GM12878 (cell line): ENCODE measurements at regions not wholly inside any gene's neighbourhood (a gene's known extent, or its start where the extent isn't known, plus 50 kb on each side); places are given as distances from the start of the nearest gene placed in this dataset.

ENCODE experiments used
- ATAC-seq: fragments of 200-7000 bp; cut with Tn5 transposase; 3 replicates; pipeline ENCODE4 v1.9.1; 2020; ENCODE audit warnings: mild to moderate bottlenecking, moderate library complexity
- BruUV-seq: library from RNA; stranded (reverse); fragments of 400-500 nt; replicated peaks from 2 replicates; lab custom pipeline; 2021; lab: Mats Ljungman, UMichigan
- CTCF ChIA-PET: fragments of 300-600 bp; sonication (Branson Sonifier 250); formaldehyde crosslinking; extraction: SDS; loops from one replicate; lab custom pipeline; 2021; ENCODE audit warnings: inconsistent platforms; lab: Yijun Ruan, JAX
- POLR2A ChIA-PET: fragments of 350-600 bp; formaldehyde crosslinking; extraction: SDS; loops from one replicate; lab custom pipeline; 2021; ENCODE audit warnings: inconsistent platforms; lab: Charles Lee
- RAD21 ChIA-PET: fragments of 300-600 bp; sonication (Branson Sonifier 250); formaldehyde crosslinking; loops from one replicate; lab custom pipeline; 2023; ENCODE audit warnings: antibody characterized with exemption; ENCODE audit not compliant: unreplicated experiment; lab: Charles Lee
- SMC1A ChIA-PET: fragments of 300-600 bp; sonication (Branson Sonifier 250); formaldehyde crosslinking; loops from one replicate; lab custom pipeline; 2023; ENCODE audit not compliant: unreplicated experiment, uncharacterized antibody; lab: Charles Lee
- DNase-seq: peaks from one replicate; pipeline ENCODE4 v3.0.0-alpha.2; 2011; ENCODE audit warnings: low read depth, low spot score
- FAIRE-seq: peaks from 3 replicates; lab custom pipeline; 2011; peaks lifted over from hg19 to GRCh38; lab: Jason Lieb, UNC
- H2AFZ ChIP-seq: 2 replicates; pipeline ENCODE4 v1.6.0; 2011; ENCODE audit warnings: low read depth, low read length, control low read depth; ENCODE audit not compliant: control insufficient read depth
- H3K27ac ChIP-seq: 2 replicates; pipeline ENCODE4 v1.5.1; 2011; ENCODE audit warnings: control low read depth; ENCODE audit not compliant: control insufficient read depth, insufficient read depth
- H3K27me3 ChIP-seq, 2 experiments: replicated peaks in 1 of 2; 2 replicates each; pipeline versions ENCODE4 v1.6.0 to v1.6.1; 2011; ENCODE audit warnings: low read length in 1 of 2; ENCODE audit not compliant: control insufficient read depth in 2 of 2, insufficient read depth in 2 of 2
- H3K36me3 ChIP-seq, 2 experiments: 2 replicates each; pipeline ENCODE4 v1.5.1; 2011; ENCODE audit warnings: low read length in 1 of 2; ENCODE audit not compliant: control insufficient read depth in 2 of 2, insufficient read depth in 2 of 2
- H3K4me1 ChIP-seq: 2 replicates; pipeline ENCODE4 v1.6.1; 2011; ENCODE audit warnings: mild to moderate bottlenecking, low read length, moderate library complexity, mixed read lengths; ENCODE audit not compliant: control insufficient read depth, insufficient read depth
- H3K4me2 ChIP-seq: 2 replicates; pipeline ENCODE4 v1.6.0; 2011; ENCODE audit warnings: control low read depth; ENCODE audit not compliant: control insufficient read depth, insufficient read depth
- H3K4me3 ChIP-seq: fragments of 200-600 bp; sonication (generic); 2 replicates; pipeline ENCODE4 v1.5.1; 2016
- H3K79me2 ChIP-seq: 2 replicates; pipeline ENCODE4 v1.6.0; 2011; ENCODE audit warnings: low read length; ENCODE audit not compliant: control insufficient read depth, insufficient read depth
- H3K9ac ChIP-seq: 2 replicates; pipeline ENCODE4 v1.8.0; 2011; ENCODE audit warnings: low read length, control low read depth, mixed read lengths; ENCODE audit not compliant: control insufficient read depth, insufficient read depth
- H3K9me3 ChIP-seq: replicated peaks from 3 replicates; pipeline ENCODE4 v1.5.1; 2011; ENCODE audit warnings: mild to moderate bottlenecking, low read length; ENCODE audit not compliant: control insufficient read depth, insufficient read depth
- H4K20me1 ChIP-seq: 2 replicates; pipeline ENCODE4 v1.6.0; 2011; ENCODE audit not compliant: control insufficient read depth, insufficient read depth
- BMI1 ChIP-seq: fragments of 450-650 bp; IDR thresholded peaks from 2 replicates; pipeline ENCODE4 v1.6.1; 2016; ENCODE audit warnings: mild to moderate bottlenecking, moderate library complexity, borderline replicate concordance
- NKRF ChIP-seq: fragments of 450-650 bp; conservative IDR thresholded peaks from 2 replicates; pipeline ENCODE4 v1.6.1; 2017; ENCODE audit warnings: mild to moderate bottlenecking, moderate library complexity
- PRDM15 ChIP-seq: fragments of 450-650 bp; formaldehyde crosslinking; IDR thresholded peaks from 2 replicates; pipeline ENCODE4 v1.4.0; 2020; ENCODE audit warnings: mild to moderate bottlenecking, moderate library complexity
- RAD51 ChIP-seq: fragments of 450-650 bp; IDR thresholded peaks from 2 replicates; pipeline ENCODE4 v1.6.1; 2016; ENCODE audit warnings: moderate library complexity, mild to moderate bottlenecking, inconsistent platforms
- TCF12 ChIP-seq: IDR thresholded peaks from 2 replicates; pipeline ENCODE4 v1.6.1; 2011; ENCODE audit warnings: low read depth, mild to moderate bottlenecking, low read length
- TCF7 ChIP-seq: IDR thresholded peaks from 2 replicates; pipeline ENCODE4 v1.6.1; 2014; ENCODE audit warnings: antibody characterized with exemption, borderline replicate concordance
- YBX1 ChIP-seq: fragments of 450-650 bp; IDR thresholded peaks from 2 replicates; pipeline ENCODE4 v1.6.1; 2016; ENCODE audit warnings: antibody characterized with exemption
- ZNF24 ChIP-seq: fragments of 450-650 bp; IDR thresholded peaks from 2 replicates; pipeline ENCODE4 v1.6.1; 2017; ENCODE audit warnings: antibody characterized with exemption, mild to moderate bottlenecking
- WGBS: methylation state at CpG from one replicate; pipeline ENCODE4 v1.1.6; 2016; ENCODE audit warnings: low lambda C conversion rate; ENCODE audit not compliant: insufficient replicate concordance, insufficient coverage; ENCODE audit errors: missing lambda C conversion rate; 5-methylcytosine and 5-hydroxymethylcytosine counted together
- in situ Hi-C: fragments of 300-500 bp; cut with MboI; formaldehyde crosslinking; loops from 9 replicates; pipeline ENCODE4 v1.14.3; 2018; ENCODE audit warnings: mixed read lengths
- intact Hi-C: fragments of 100-400 bp; cut with micrococcal nuclease; formaldehyde crosslinking; loops from one replicate; pipeline ENCODE4 v1.14.2; 2022; ENCODE audit not compliant: unreplicated experiment
- TF ChIP-seq, protein P1 (sequence below): fragments of 450-650 bp; formaldehyde crosslinking; IDR thresholded peaks from 2 replicates; pipeline ENCODE4 v1.4.0; 2022; ENCODE audit warnings: mild to moderate bottlenecking, moderate library complexity
- TF ChIP-seq, protein P2 (sequence below), 3 experiments: IDR thresholded peaks in 2 of 3; conservative IDR thresholded peaks in 1 of 3; 2 replicates each; pipeline ENCODE4 v1.5.1; 2011; ENCODE audit warnings: low read depth in 3 of 3, low read length in 3 of 3, mild to moderate bottlenecking in 3 of 3, control low read depth in 2 of 3, moderate library complexity in 2 of 3, inconsistent platforms in 1 of 3, mixed read lengths in 1 of 3; ENCODE audit not compliant: control insufficient read depth in 2 of 3, insufficient read depth in 1 of 3; ENCODE audit errors: extremely low read depth in 1 of 3

GRCh38 chr4:123466080-123466785 is 69.6 kb downstream of the SPRY1 start:
- ChIA-PET RAD21 (no interaction called here), POLR2A (no interaction called here), CTCF (interaction anchor here (0.9 kb wide), 1 partner anchor 69 kb away, joined by 3 read pairs; no protein-coding TSS in a partner anchor), SMC1A (no interaction called here)
- WGBS = 14% methylated on average over 3 of the region's 3 CpGs
- DNase-seq = no peak
- Histone ChIP-seq H4K20me1 (no peaks in the 10 kb centered on the region), H3K9ac (no peak overlapping the region), H3K4me1 (no peaks in the 10 kb centered on the region), H3K4me3 (no peak overlapping the region), H3K9me3 (no peaks in the 10 kb centered on the region), H3K27me3 (peaks cover 0 to 2% of the 10 kb centered on the region in 2 experiments; a peak in 2 of 4 replicates), H3K79me2 (no peaks in the 10 kb centered on the region), H2AFZ (no peak overlapping the region), H3K4me2 (no peak overlapping the region), H3K36me3 (no peaks in the 10 kb centered on the region), H3K27ac (no peak overlapping the region)
- no peak for FAIRE-seq
- intact Hi-C loops (no loop called here), in situ Hi-C loops (no loop called here)
- ATAC-seq = no peak
- BruUV-seq = no TSS peak
- TF ChIP-seq NKRF = no peak
- TF ChIP-seq ZNF24 = no peak
- TF ChIP-seq PRDM15 (CRISPR knock-in tag) = no peak
- TF ChIP-seq TCF7 = no peak
- TF ChIP-seq, protein P1, sequence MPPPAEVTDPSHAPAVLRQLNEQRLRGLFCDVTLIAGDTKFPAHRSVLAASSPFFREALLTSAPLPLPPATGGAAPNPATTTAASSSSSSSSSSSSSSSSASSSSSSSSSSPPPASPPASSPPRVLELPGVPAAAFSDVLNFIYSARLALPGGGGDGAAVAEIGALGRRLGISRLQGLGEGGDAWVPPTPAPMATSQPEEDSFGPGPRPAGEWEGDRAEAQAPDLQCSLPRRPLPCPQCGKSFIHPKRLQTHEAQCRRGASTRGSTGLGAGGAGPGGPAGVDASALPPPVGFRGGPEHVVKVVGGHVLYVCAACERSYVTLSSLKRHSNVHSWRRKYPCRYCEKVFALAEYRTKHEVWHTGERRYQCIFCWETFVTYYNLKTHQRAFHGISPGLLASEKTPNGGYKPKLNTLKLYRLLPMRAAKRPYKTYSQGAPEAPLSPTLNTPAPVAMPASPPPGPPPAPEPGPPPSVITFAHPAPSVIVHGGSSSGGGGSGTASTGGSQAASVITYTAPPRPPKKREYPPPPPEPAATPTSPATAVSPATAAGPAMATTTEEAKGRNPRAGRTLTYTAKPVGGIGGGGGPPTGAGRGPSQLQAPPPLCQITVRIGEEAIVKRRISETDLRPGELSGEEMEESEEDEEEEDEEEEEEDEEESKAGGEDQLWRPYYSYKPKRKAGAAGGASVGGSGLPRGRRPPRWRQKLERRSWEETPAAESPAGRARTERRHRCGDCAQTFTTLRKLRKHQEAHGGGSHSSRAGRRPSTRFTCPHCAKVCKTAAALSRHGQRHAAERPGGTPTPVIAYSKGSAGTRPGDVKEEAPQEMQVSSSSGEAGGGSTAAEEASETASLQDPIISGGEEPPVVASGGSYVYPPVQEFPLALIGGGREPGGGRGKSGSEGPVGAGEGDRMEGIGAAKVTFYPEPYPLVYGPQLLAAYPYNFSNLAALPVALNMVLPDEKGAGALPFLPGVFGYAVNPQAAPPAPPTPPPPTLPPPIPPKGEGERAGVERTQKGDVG (CRISPR knock-in tag) = no peak
- TF ChIP-seq TCF12 = no peak
- TF ChIP-seq BMI1 = no peak
- TF ChIP-seq RAD51 = no peak
- TF ChIP-seq, protein P2, sequence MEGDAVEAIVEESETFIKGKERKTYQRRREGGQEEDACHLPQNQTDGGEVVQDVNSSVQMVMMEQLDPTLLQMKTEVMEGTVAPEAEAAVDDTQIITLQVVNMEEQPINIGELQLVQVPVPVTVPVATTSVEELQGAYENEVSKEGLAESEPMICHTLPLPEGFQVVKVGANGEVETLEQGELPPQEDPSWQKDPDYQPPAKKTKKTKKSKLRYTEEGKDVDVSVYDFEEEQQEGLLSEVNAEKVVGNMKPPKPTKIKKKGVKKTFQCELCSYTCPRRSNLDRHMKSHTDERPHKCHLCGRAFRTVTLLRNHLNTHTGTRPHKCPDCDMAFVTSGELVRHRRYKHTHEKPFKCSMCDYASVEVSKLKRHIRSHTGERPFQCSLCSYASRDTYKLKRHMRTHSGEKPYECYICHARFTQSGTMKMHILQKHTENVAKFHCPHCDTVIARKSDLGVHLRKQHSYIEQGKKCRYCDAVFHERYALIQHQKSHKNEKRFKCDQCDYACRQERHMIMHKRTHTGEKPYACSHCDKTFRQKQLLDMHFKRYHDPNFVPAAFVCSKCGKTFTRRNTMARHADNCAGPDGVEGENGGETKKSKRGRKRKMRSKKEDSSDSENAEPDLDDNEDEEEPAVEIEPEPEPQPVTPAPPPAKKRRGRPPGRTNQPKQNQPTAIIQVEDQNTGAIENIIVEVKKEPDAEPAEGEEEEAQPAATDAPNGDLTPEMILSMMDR (IDR thresholded peaks at IDR 0.05 in 2 of 3, conservative IDR thresholded peaks at IDR 0.05 in 1 of 3; ENCODE audit: control insufficient read depth in 2 of 3, extremely low read depth in 1 of 3, insufficient read depth in 1 of 3, low read depth in 3 of 3, low read length in 3 of 3) = no peak
- no peak for TF ChIP-seq YBX1
